ENCODE measurements at regions not wholly inside any gene's neighbourhood (a gene's known extent, or its start where the extent isn't known, plus 50 kb on each side); places are given as distances from the start of the nearest gene placed in this dataset.

DNA sequence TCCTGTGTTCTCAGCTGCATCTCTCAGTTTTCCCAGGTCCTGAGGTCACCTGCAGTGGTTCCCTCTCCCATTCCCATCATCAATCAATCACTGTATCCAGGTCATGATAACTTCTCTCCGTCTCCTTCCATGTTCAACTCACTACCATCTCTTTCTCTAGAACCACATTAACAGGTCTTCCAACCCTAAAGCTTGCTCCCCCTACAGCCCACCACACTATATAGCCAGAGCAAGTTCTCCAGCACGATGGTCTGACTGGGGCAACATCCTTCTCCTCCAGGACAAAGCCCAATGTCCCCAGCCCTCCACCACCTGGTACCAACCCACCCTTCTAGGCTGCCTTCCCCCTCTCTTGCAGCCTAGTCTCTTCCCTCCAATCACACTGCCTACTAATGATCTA is 241.6 kb downstream of the CDK5RAP2 start:
- peaks cover 1% of the 10 kb centered on the region for H3K27me3 Mint-ChIP-seq
- no peaks in the 10 kb centered on the region for H3K9me3 Mint-ChIP-seq
- H3K27ac Mint-ChIP-seq = no peak overlapping the region
- H3K4me1 Mint-ChIP-seq = no peaks in the 10 kb centered on the region
- H3K4me3 Mint-ChIP-seq = no peak overlapping the region
- no peaks in the 10 kb centered on the region for H3K36me3 Mint-ChIP-seq

DNA sequence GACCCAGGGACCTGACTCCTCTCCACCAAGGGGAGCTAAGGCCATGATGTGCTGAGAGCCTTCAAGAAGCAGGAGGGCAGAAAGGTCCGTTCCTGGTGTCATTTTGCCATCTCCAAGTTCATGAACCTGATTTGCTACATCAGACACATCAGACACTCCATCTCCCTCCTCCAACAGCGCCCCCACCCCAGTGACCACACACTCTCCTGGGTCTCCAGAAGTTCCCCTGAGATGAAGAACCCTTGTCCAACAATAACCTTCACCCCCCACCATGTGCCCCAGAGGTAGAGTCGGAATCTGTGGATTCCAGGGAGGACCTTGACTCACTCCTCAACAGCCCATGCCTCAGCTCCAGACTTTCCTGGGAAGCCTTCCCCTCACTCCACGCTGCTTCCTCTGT is 242.8 kb downstream of the CDK5RAP2 start:
- no peak overlapping the region for H3K4me3 Mint-ChIP-seq
- H3K27me3 Mint-ChIP-seq = peaks cover 1% of the 10 kb centered on the region
- H3K4me1 Mint-ChIP-seq = no peaks in the 10 kb centered on the region

DNA sequence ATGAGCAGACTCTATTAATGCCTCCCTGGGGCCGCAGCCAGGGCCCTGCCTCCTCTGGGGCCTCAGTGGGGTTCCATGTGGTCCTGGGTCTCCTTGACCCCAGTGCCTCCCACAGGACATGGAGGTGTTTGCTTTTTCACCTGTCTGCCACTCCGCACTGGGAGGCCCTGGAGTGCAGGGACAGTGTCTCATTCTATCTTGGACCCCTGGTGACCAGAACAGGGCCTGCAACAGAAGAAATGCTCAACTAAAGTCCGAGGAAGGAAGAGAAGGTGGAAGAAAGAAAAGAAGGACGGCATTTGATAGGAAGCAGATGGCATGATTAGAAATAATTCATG is 243.2 kb downstream of the CDK5RAP2 start:
- Mint-ChIP-seq H3K9me3 (no peaks in the 10 kb centered on the region), H3K4me3 (no peak overlapping the region), H3K4me1 (no peaks in the 10 kb centered on the region), H3K27me3 (peaks cover 3% of the 10 kb centered on the region), H3K27ac (no peak overlapping the region), H3K36me3 (no peaks in the 10 kb centered on the region)

More for the DNA sequence above, 242.8 kb downstream of the CDK5RAP2 start:
- Mint-ChIP-seq H3K27ac (no peak overlapping the region), H3K36me3 (no peaks in the 10 kb centered on the region), H3K9me3 (no peaks in the 10 kb centered on the region)

DNA sequence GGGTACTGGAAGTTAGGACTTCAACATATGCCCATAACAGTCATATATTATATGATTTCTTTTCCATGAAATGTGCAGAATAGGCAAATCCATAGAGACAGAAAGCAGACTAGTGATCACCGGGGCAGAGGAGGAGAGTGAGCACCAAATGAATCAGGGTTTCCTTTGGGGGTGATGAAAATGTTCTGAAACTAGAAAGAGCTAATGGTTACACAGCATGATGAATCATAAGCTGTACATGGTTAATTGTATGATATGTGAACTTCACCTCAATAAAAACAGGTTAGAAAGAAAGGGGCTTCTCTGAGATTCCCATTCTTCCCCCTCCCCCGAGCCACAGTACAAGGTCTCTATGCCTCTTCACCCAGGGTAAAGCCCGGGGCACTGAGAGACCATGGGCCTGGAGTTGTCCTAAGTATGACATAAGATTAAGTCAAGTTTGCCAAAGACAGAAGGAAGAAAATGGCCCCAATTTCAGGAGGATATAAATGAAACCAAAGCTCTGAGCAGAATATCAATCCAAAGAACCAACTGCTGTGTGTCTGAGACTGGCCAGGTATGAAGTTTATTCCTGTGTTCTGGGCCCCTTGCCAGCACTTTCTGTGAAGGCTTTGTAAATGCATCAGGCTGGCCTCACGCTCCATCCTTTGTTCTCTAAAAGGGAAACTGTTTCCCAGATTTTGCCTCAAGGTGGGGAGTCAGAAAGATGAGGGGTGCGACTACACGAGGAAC is 243.8 kb downstream of the CDK5RAP2 start:
- H3K9me3 Mint-ChIP-seq = no peaks in the 10 kb centered on the region
- H3K4me1 Mint-ChIP-seq = no peaks in the 10 kb centered on the region
- no peak overlapping the region for H3K4me3 Mint-ChIP-seq
- H3K27ac Mint-ChIP-seq = no peak overlapping the region
- no peaks in the 10 kb centered on the region for H3K36me3 Mint-ChIP-seq
- H3K27me3 Mint-ChIP-seq = peaks cover 5% of the 10 kb centered on the region

- H3K4me3 Mint-ChIP-seq = no peak overlapping the region
- H3K9me3 Mint-ChIP-seq = no peaks in the 10 kb centered on the region
- H3K36me3 Mint-ChIP-seq = no peaks in the 10 kb centered on the region
- H3K27me3 Mint-ChIP-seq = peaks cover 4% of the 10 kb centered on the region
- no peaks in the 10 kb centered on the region for H3K4me1 Mint-ChIP-seq
- H3K27ac Mint-ChIP-seq = no peak overlapping the region
Observed at GRCh38 chr9:120331913-120332312, 248.1 kb downstream of the CDK5RAP2 start.

DNA sequence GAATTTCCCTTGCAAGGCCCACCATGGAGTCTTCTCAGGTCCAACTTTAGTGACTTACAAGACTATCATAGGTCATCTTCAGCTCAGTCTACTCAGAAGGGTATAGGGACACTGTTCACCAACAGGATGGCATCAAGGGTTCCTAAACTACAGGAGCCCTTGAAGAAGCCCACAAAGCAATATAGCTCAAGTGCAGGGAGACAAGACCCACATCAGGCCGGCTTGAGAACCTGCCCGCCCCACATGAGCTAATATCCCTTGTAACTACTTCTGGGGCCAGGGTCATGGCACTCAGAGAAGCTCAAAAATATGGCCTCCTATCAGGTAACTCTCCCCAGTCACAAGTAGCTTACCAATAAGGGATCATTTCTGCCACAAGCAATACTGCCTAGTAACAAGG is 249.9 kb downstream of the CDK5RAP2 start:
- Mint-ChIP-seq H3K27me3 (peaks cover 13% of the 10 kb centered on the region), H3K27ac (no peak overlapping the region)

GRCh38 chr9:120327322-120327721 is 252.6 kb downstream of the CDK5RAP2 start:
- H3K9me3 Mint-ChIP-seq = no peaks in the 10 kb centered on the region
- no peaks in the 10 kb centered on the region for H3K36me3 Mint-ChIP-seq
- H3K27ac Mint-ChIP-seq = no peak overlapping the region
- H3K4me3 Mint-ChIP-seq = no peak overlapping the region
- peaks cover 16% of the 10 kb centered on the region for H3K27me3 Mint-ChIP-seq
- no peaks in the 10 kb centered on the region for H3K4me1 Mint-ChIP-seq

More for the DNA sequence above, 249.9 kb downstream of the CDK5RAP2 start:
- Mint-ChIP-seq H3K9me3 (no peaks in the 10 kb centered on the region), H3K4me1 (no peaks in the 10 kb centered on the region), H3K4me3 (no peak overlapping the region), H3K36me3 (no peaks in the 10 kb centered on the region)

DNA sequence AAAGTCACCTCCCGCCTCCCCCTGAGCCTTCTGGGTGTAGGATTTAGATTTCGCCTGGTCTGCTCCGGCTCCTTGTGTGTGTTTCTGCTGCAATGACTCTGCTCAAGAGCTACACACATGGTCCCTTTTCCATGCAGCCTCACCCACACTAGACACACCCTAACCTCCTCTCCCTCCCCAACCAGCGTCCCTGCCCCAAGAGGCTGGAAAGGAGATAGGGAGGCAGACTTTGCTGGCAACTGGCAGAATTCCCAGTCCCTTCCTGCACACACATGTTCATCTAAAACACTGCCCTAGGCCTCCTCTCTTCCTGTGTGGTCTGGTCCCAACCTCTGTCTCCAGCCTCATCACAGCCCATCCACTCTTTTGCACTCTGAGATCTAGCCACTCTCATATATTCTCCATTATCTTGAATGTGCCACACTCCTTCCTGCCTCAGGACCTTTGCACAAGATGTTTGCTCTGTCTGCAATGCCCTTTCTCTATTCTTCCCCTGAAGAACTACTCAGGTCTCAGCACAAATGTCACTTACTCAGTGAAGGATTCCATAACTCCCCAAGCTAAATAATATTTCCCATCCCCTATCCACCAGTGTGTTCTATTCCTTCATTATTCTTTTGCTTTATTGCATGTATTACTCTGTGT is 253.8 kb downstream of the CDK5RAP2 start:
- H3K4me3 Mint-ChIP-seq = no peak overlapping the region
- no peaks in the 10 kb centered on the region for H3K4me1 Mint-ChIP-seq
- no peak overlapping the region for H3K27ac Mint-ChIP-seq
- peaks cover 12% of the 10 kb centered on the region for H3K27me3 Mint-ChIP-seq
- H3K36me3 Mint-ChIP-seq = no peaks in the 10 kb centered on the region
- no peaks in the 10 kb centered on the region for H3K9me3 Mint-ChIP-seq

DNA sequence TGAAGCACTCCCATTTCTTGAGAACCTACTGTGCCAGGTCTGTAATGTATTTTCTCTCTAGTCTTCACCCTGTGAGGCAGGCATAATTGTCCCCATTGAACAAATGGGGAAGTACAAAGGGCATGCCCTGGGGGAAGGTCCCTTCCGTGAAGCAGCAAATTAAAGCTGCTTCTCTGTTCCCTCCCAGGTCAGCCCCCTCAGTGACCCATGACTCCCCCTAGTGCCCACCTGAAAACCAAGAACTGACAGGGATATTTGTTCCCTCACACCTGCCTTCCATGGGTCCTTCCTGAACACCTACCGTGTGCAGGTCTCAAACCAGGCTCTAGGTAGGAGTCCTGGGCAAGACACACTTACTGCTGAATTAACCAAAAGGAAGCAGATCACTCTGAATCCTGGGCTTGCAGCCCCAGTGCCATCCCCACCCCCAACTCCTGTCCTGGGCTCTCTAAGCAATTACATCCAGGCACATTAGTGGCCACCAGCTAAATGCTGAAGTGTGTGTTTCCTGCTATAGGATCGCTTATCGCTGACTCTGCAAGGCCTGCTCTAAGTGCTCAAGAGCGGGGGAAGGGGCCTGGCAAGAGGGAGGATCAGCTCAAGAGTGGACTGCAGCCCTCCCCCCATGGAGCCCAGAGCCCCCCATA is 254.8 kb downstream of the CDK5RAP2 start:
- Mint-ChIP-seq H3K36me3 (no peaks in the 10 kb centered on the region), H3K4me3 (no peak overlapping the region), H3K9me3 (no peaks in the 10 kb centered on the region), H3K4me1 (no peaks in the 10 kb centered on the region), H3K27ac (no peak overlapping the region), H3K27me3 (peaks cover 12% of the 10 kb centered on the region)

GRCh38 chr9:120324461-120324860 is 255.5 kb downstream of the CDK5RAP2 start:
- Mint-ChIP-seq H3K27ac (no peak overlapping the region), H3K4me1 (no peaks in the 10 kb centered on the region), H3K9me3 (no peaks in the 10 kb centered on the region), H3K4me3 (no peak overlapping the region), H3K36me3 (no peaks in the 10 kb centered on the region), H3K27me3 (peaks cover 12% of the 10 kb centered on the region)

DNA sequence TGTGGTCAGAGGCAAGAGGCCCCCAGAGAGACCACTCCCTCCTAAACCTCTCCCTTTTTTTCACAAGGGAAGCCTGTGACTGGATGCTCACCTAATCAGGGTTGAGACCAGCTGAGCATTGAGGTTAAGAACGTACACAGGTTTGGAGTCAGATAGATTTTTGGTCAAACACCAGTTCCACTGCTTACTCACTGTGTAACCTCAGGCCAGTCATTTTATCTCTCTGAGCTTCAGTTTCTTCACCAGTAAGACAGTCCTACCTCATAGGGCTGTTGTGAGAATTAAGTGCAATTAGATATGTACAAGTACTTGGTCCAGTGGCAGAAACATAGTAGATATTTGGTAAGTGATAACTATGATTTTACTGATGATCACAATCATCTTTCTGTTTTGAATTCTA is 256.8 kb downstream of the CDK5RAP2 start:
- Mint-ChIP-seq H3K4me3 (no peak overlapping the region), H3K9me3 (no peaks in the 10 kb centered on the region), H3K4me1 (no peaks in the 10 kb centered on the region), H3K27ac (no peak overlapping the region), H3K27me3 (peaks cover 17% of the 10 kb centered on the region), H3K36me3 (no peaks in the 10 kb centered on the region)

DNA sequence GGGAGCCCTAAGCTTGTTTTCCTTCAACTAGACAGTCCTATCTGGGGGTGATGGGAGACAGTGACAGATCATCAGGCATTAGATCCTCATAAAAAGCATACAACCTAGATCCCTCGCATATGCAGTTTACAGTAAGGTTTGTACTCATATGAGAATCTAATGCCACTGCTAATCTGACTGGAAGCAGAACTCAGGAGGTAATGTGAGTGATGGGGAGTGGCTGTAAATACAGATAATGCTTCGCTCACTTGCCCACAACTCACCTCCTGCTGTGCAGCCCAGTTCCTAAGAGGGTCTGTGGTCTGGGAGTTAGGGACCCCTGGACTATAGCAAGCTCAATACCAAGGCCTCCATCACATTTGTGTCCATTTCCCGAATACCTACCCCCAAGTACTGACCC is 260.5 kb downstream of the CDK5RAP2 start:
- Mint-ChIP-seq H3K4me3 (no peak overlapping the region), H3K27me3 (peaks cover 5% of the 10 kb centered on the region)

DNA sequence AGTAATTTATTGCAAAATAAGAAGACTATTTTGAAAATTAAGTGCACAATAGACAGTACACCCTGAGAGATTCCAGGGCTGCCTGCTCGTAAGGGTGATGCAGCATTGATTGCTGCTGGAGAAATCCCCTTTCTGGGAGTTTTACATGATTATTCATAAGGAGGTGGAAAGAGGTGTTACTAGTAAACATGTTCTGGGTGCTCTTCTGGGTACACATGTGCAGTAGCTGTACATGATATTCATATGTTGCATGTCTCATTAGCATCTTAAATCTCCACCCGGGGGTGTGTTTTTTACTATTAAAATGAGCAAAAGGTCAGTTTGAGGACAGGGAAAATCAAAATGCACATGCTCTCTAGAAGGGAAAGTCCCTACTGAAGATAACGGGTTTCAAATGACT is 264.8 kb downstream of the CDK5RAP2 start:
- H3K27ac Mint-ChIP-seq = no peak overlapping the region
- no peaks in the 10 kb centered on the region for H3K4me1 Mint-ChIP-seq
- H3K9me3 Mint-ChIP-seq = no peaks in the 10 kb centered on the region
- H3K36me3 Mint-ChIP-seq = no peaks in the 10 kb centered on the region
- peaks cover 8% of the 10 kb centered on the region for H3K27me3 Mint-ChIP-seq
- H3K4me3 Mint-ChIP-seq = no peak overlapping the region

More for the DNA sequence above, 260.5 kb downstream of the CDK5RAP2 start:
- no peak overlapping the region for H3K27ac Mint-ChIP-seq
- no peaks in the 10 kb centered on the region for H3K9me3 Mint-ChIP-seq
- H3K36me3 Mint-ChIP-seq = no peaks in the 10 kb centered on the region
- H3K4me1 Mint-ChIP-seq = no peaks in the 10 kb centered on the region

- no peak overlapping the region for H3K27ac Mint-ChIP-seq
- no peak overlapping the region for H3K4me3 Mint-ChIP-seq
- no peaks in the 10 kb centered on the region for H3K4me1 Mint-ChIP-seq
- H3K9me3 Mint-ChIP-seq = no peaks in the 10 kb centered on the region
- H3K36me3 Mint-ChIP-seq = no peaks in the 10 kb centered on the region
- H3K27me3 Mint-ChIP-seq = peaks cover 11% of the 10 kb centered on the region
Observed at GRCh38 chr9:120312031-120312430, 267.9 kb downstream of the CDK5RAP2 start.

GRCh38 chr9:120310035-120310434 is 269.9 kb downstream of the CDK5RAP2 start:
- H3K4me1 Mint-ChIP-seq = no peaks in the 10 kb centered on the region

DNA sequence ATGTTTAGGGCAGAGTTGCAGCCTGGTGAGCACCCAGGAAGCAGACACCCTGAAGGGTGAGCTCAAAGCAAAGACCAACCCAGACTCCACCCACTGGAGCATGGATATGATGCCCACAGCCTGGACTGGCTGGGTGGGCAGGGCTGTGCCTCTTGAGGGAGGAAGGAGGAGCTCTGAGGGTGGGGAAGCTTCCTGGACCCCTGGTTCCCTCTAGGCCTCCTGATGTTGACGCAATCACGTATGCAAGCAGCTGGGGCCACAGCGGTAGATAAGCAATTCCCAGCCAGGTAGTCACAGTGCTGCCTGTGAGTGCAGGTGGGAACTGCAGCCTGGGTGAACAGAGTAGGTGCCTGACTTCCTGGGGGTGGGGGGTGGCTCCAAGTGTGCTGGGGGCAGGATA is 271.5 kb downstream of the CDK5RAP2 start:
- Mint-ChIP-seq H3K27ac (no peak overlapping the region), H3K9me3 (no peaks in the 10 kb centered on the region), H3K27me3 (peaks cover 17% of the 10 kb centered on the region), H3K4me1 (no peaks in the 10 kb centered on the region), H3K4me3 (no peak overlapping the region), H3K36me3 (no peaks in the 10 kb centered on the region)

More at GRCh38 chr9:120310035-120310434, 269.9 kb downstream of the CDK5RAP2 start:
- H3K27me3 Mint-ChIP-seq = peaks cover 17% of the 10 kb centered on the region
- no peaks in the 10 kb centered on the region for H3K9me3 Mint-ChIP-seq
- H3K27ac Mint-ChIP-seq = no peak overlapping the region
- no peaks in the 10 kb centered on the region for H3K36me3 Mint-ChIP-seq
- no peak overlapping the region for H3K4me3 Mint-ChIP-seq

Measured in activated naive CD4-positive, alpha-beta T cell treated with anti-CD3 and anti-CD28 coated beads, Interleukin-2, amount 50 U/mL, for 24 hours (primary cell).